ENCODE measurements at regions not wholly inside any gene's neighbourhood (a gene's known extent, or its start where the extent isn't known, plus 50 kb on each side); places are given as distances from the start of the nearest gene placed in this dataset.
"Not testable (repeated sequence)": the region's sequence is repeated elsewhere in the genome, so short reads cannot be mapped to it uniquely, and the experiment has no call there.

DNA sequence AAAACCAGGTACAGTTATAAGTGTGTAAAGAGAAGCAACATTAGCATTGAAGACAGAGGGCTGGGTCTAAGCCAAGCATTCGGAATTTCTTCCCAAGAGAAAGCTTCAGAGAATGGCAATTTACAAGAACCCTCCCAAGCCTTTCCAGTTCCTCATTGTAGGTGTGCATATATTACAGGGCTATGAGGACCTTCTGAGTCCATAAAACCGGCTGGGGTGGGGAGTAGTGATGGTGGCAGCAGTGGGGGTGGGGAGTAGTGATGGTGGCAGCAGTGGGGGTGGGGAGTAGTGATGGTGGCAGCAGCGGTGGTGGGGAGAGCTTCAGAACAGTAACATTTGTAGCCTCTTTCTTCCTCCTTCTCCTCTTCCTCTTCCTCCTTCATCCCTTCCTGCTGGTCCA is 368.7 kb upstream of the UMPS start:
- TF ChIP-seq, protein P1, sequence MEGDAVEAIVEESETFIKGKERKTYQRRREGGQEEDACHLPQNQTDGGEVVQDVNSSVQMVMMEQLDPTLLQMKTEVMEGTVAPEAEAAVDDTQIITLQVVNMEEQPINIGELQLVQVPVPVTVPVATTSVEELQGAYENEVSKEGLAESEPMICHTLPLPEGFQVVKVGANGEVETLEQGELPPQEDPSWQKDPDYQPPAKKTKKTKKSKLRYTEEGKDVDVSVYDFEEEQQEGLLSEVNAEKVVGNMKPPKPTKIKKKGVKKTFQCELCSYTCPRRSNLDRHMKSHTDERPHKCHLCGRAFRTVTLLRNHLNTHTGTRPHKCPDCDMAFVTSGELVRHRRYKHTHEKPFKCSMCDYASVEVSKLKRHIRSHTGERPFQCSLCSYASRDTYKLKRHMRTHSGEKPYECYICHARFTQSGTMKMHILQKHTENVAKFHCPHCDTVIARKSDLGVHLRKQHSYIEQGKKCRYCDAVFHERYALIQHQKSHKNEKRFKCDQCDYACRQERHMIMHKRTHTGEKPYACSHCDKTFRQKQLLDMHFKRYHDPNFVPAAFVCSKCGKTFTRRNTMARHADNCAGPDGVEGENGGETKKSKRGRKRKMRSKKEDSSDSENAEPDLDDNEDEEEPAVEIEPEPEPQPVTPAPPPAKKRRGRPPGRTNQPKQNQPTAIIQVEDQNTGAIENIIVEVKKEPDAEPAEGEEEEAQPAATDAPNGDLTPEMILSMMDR (conservative IDR thresholded peaks at IDR 0.05; ENCODE audit: low read depth, low read length) = no peak
- no peak for DNase-seq (ENCODE audit: low read depth)
- H3K4me3 ChIP-seq (ENCODE audit: low read depth, low read length) = no peak overlapping the region

DNA sequence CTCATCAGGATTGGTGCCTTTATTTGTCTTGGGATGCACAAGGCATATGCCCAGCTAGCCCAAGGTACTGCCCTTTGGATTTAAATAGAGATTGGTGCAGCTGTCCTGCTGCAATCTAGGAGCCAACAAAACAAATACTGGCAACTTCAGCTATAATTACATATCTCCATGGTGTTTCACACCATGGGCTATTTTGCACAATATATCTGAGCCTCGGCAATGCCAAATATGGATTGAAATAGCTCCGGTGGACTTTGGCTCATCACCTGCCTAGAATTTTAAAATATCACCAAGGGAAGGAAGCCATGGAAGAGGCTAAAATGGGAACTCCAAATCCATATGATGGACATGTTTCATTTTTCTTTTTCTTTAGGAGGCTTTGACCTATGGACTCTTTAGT is 367.8 kb upstream of the UMPS start:
- DNase-seq (ENCODE audit: low read depth) = no peak
- TF ChIP-seq, protein P1 (conservative IDR thresholded peaks at IDR 0.05; ENCODE audit: low read depth, low read length) = no peak
- H3K4me3 ChIP-seq (ENCODE audit: low read depth, low read length) = no peak overlapping the region

DNA sequence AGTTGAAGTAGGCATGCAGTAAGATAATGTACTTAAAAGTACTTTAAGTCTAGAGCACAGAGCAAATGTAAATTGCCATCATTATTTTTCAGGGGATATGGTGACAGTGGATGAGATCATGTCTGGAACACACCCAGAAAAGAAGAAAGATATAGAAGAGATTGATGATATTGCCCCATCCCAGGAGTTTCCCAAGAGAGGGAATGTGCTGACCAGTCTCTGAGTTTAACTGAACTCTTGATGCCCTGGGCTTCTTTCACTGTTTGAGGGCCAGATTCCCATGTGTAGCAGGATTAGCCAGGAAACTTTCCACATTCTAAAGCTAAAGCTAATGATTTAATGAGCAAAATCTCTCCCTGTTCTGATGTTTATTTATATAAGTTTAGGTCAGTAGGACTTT is 366.8 kb upstream of the UMPS start:
- DNase-seq (ENCODE audit: low read depth) = peak; percentile 4
- TF ChIP-seq, protein P1 (conservative IDR thresholded peaks at IDR 0.05; ENCODE audit: low read depth, low read length) = no peak
- no peak overlapping the region for H3K4me3 ChIP-seq (ENCODE audit: low read depth, low read length)

DNA sequence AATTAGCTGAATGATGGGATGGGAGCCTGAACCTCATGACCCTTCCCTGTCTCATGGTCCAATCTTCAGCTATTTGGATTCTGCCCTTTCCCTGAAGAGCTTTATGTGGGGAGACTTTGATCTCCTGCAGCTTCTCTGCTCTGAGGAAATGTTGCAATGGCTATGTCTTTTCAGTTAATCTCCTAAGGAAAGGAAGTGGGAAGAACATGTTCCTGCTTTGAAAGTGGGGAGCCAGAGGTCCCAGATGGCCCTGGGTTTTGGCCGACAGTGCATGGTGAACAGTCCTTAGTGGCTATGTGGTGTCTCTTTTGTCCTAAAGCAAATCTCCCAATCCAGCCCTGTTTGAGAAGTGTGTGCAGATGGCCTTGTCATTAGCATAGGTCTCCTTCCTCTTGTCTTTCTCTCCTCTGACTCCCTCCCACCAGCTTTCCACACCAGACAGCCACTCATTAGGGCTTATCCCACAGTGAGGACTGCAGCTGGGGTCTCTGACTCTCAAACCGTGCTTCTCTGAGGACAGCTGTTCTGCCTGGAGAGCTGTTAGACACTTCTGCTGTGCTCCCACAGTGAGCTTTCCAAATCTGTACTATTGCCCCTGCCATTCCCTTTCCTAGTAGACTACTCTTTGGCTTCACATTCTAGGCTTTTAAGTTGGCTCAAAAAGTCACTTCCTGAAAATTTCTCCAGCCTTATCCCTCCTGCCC is 365.8 kb upstream of the UMPS start:
- H3K4me3 ChIP-seq (ENCODE audit: low read depth, low read length) = no peak overlapping the region
- TF ChIP-seq, protein P1 (conservative IDR thresholded peaks at IDR 0.05; ENCODE audit: low read depth, low read length) = no peak

DNA sequence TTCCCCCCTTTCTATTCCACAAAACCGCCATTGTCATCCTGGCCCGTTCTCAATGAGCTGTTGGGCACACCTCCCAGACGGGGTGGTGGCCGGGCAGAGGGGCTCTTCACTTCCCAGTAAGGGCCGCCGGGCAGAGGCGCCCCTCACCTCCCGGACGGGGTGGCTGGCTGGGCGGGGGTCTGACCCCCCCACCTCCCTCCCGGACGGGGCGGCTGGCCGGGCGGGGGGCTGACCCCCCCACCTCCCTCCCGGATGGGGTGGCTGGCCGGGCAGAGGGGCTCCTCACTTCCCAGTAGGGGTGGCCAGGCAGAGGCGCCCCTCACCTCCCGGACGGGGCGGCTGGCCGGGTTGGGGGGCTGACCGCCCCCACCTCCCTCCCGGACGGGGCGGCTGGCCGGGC is 363.6 kb upstream of the UMPS start:
- H3K4me3 ChIP-seq (ENCODE audit: low read depth, low read length); DNase-seq (ENCODE audit: low read depth): not testable (repeated sequence)

More for the DNA sequence above, 365.8 kb upstream of the UMPS start:
- DNase-seq (ENCODE audit: low read depth) = no peak

DNA sequence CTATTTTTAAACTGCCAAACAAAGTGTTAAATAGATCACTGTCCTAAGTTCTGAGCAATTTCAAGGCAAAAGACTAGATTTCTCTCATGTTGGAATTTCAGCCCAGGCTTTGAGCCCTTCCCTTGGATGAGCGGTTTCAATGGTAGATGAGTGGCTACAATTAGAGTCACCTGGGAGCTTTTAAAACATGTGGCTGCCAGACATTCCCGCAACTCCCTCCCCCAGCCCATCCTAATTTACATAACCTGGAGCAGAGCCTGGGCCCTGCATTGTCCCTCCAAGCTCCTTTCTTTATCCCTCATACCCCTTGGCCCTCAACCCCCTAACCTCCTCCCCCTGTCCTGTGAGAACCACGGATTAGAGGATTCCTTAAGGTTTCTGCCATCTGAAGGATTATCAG is 357.5 kb upstream of the UMPS start:
- no peak for DNase-seq (ENCODE audit: low read depth)
- TF ChIP-seq, protein P1 (conservative IDR thresholded peaks at IDR 0.05; ENCODE audit: low read depth, low read length) = no peak

DNA sequence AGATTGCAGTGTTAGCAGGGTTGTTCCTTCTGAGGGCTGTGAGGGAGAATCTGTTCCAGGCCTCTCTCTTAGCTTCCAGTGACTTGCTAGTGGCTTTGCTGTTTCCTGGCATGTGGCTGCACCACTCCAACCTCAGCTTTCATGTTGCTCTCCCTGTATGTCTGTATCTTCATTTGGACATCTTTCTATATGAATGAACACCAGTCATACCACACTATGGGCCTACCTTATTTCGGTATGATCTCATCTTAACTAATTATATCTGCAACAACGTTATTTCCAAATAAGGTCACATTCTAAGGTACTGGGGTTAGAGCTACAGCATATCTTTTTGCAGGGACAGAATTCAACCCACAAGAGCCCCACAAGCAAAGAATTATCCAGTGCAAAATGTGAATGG is 356.7 kb upstream of the UMPS start:
- TF ChIP-seq, protein P1 (conservative IDR thresholded peaks at IDR 0.05; ENCODE audit: low read depth, low read length) = no peak
- DNase-seq (ENCODE audit: low read depth) = no peak
- no peak overlapping the region for H3K4me3 ChIP-seq (ENCODE audit: low read depth, low read length)

More for the DNA sequence above, 357.5 kb upstream of the UMPS start:
- no peak overlapping the region for H3K4me3 ChIP-seq (ENCODE audit: low read depth, low read length)

All from epithelial cell of proximal tubule (primary cell).